Urinary bladder (tissue), 3 donors: ENCODE measurements at regions not wholly inside any gene's neighbourhood (a gene's known extent, or its start where the extent isn't known, plus 50 kb on each side); places are given as distances from the start of the nearest gene placed in this dataset.

ENCODE experiments used
- DNase-seq: peaks from one replicate; pipeline ENCODE4 v3.0.0-alpha.2; 2015; ENCODE audit errors: extremely low spot score
- H3K27ac ChIP-seq: one replicate; pipeline ENCODE4 v1.5.1; 2013; ENCODE audit warnings: low read depth, mild to moderate bottlenecking, moderate library complexity
- H3K36me3 ChIP-seq: one replicate; pipeline ENCODE4 v1.6.1; 2013; ENCODE audit warnings: mild to moderate bottlenecking, moderate library complexity; ENCODE audit not compliant: insufficient read depth
- H3K4me1 ChIP-seq: one replicate; pipeline ENCODE4 v1.6.1; 2013; ENCODE audit warnings: mild to moderate bottlenecking, moderate library complexity; ENCODE audit not compliant: insufficient read depth
- H3K4me3 ChIP-seq: one replicate; pipeline ENCODE4 v1.5.1; 2013; ENCODE audit warnings: low read depth, low read length
- WGBS: extraction: QIAGEN DNeasy Blood & Tissue Kit; methylation state at CpG from one replicate; pipeline ENCODE4 v1.1.7; 2013; 5-methylcytosine and 5-hydroxymethylcytosine counted together
- donor health status: healthy with polysubstance abuse.
- donor health status: healthy.

DNA sequence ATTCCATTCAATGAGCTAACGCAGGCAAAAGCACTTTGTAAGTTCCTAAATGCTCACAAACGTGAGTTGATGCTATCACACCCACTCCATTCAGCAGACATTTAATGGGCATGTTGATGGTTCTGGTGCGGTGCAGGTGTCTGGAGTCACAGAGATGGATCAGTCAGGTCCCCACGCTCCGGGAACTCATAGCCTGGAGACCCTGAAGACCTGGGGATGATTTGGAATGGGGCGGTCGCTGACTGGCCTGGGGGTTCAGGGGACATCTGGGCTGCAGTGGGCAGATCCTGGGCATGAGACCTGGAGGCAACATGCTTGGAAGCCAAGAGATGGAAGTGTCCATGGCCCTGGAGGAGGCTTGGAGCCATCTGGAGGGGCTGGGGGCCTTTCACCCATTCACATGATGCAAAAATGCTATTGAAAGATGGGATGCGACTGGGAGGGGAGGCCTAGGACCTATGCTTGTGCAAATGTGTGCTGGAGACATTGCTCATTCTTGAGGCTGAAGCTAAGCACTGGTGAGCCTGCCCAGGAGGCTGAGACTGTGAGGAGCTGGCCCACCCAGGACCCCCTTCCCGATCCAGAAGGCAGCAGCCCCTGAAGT is 522.6 kb downstream of the GLRX3 start:
- WGBS, result 79% methylated on average over 9 of the region's 9 CpGs
- Histone ChIP-seq H3K27ac (no peak overlapping the region), H3K4me1 (no peaks in the 10 kb centered on the region), H3K36me3 (no peaks in the 10 kb centered on the region), H3K4me3 (no peak overlapping the region)
- DNase-seq, result no peak

DNA sequence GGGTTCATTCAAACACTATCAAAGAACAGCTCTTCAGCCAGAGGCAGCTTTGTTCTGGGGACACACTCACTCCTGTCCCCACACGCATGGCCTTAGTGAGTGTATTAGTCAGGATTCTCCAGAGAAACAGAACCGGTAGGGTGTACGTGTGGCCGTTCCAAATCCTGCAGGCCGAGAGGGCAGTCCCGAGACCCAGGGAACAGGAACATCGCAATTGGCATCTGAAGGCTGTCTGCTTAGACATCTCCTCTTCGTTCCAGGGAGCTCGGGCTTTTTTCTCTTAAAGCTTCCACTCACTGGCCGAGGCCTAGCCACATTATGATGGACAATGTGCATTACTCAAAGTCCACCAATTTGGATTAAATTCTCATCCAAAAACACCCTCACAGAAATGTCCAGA is 523.3 kb downstream of the GLRX3 start:
- H3K27ac ChIP-seq, result no peak overlapping the region
- no peak for DNase-seq
- H3K4me3 ChIP-seq, result no peak overlapping the region
- no peaks in the 10 kb centered on the region for H3K36me3 ChIP-seq
- no peaks in the 10 kb centered on the region for H3K4me1 ChIP-seq
- 88% methylated on average over 10 of the region's 10 CpGs for WGBS

DNA sequence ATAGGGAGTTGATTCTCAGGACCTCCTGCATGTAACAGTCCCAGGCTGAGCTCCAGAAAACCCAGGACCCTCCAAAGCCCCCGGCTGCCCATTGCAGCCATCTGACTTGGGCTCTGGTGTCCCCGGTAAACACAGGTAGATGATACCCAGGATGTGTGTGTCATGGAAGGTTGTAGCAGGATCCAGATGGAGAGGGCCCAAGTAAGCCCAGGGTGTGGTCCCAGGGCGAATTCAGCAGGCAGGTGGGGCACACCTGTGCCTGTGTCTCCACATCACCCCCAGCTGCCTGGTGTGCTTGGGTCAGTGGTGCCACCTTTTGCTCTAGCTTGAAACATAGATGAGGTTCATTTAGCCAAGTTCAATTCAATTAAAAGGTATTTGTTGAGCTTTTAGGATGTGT is 524.1 kb downstream of the GLRX3 start:
- no peaks in the 10 kb centered on the region for H3K36me3 ChIP-seq
- no peak overlapping the region for H3K4me3 ChIP-seq
- no peaks in the 10 kb centered on the region for H3K4me1 ChIP-seq
- WGBS, result 68% methylated on average over 3 of the region's 3 CpGs
- H3K27ac ChIP-seq, result no peak overlapping the region
- DNase-seq, result no peak

DNA sequence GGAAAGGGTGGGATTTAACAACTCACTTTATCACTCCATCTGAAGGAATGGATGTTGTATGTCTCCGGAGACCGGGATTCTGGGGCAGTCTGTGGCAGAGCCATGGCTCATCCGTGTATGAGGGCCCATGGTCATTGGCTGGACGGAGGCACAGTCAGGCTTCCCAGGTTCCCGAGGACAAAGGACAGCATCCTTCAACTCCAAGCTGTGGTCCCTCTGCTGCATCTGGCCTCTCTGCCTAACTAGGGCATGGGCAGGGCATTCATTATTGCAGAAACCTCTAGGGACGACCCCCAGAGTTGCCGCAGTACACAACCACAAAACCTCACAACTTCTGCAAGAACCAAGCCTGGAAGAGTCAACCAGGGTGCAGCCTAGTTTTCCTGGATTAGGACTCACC is 525.2 kb downstream of the GLRX3 start:
- WGBS, result 78% methylated on average over 7 of the region's 7 CpGs
- Histone ChIP-seq H3K4me1 (no peaks in the 10 kb centered on the region), H3K27ac (no peak overlapping the region), H3K36me3 (no peaks in the 10 kb centered on the region), H3K4me3 (no peak overlapping the region)
- no peak for DNase-seq

DNA sequence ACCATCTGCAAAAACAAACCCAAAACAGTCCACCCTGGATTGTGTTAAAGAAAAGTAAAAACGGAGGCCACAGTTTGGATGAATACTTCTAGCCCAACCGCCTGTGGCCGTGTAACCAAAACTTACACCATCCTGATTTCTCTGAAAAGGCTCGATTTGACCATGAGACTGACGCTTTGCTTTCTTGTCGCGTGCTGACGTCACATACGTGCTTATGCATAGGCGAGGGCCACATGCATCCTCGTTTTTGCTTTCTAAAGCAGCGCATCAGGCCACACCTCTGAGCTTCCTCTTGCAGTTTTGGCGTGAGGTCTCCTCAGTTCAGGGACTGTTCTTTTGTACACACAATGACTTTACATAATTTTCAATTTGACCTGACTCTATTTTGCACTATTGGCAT is 526.6 kb downstream of the GLRX3 start:
- WGBS, result 86% methylated on average over 13 of the region's 13 CpGs
- Histone ChIP-seq H3K36me3 (no peaks in the 10 kb centered on the region), H3K4me1 (no peaks in the 10 kb centered on the region), H3K27ac (no peak overlapping the region), H3K4me3 (no peak overlapping the region)
- no peak for DNase-seq

DNA sequence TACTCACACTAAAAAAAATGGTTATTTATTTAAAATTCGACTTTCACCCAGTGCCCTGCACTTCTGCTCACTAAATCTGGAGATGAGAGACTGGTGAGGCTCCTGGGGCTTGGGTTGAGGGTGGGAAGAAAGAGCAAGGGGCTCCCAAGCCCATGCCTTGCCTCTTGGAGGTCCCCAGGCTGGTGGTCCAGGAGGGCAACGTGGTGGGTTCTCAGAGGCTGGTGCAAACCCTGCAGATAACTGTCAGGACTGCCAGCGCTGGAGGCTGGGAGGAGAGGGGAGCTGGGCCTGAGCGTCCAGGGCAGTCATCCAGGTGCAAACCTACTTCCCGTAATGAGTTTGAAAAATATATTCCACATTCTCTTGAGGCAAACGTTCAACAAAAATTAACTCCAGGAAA is 528.3 kb downstream of the GLRX3 start:
- Histone ChIP-seq H3K4me3 (no peak overlapping the region), H3K27ac (no peak overlapping the region), H3K36me3 (no peaks in the 10 kb centered on the region), H3K4me1 (no peaks in the 10 kb centered on the region)
- DNase-seq, result no peak
- 76% methylated on average over 6 of the region's 6 CpGs for WGBS

DNA sequence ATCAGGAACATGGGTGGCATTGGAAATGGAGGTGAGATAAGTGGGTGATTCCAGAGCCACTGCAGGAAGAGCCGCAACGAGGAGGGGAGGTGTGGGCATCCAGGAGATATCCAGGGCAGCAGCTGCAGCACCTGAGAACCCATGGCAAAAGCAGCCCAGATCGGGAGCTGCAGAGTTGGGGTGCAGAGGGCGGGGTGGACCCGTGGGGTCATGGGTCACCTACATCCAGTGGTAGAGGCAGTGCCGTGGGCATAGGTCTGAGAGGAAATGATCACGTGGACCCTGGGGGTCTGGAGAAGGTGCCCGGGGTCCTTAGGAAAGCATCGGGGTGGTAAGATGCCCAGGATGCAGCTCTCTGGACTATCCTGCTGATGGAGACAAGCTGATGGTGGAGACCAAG is 530.0 kb downstream of the GLRX3 start:
- DNase-seq, result no peak
- no peaks in the 10 kb centered on the region for H3K4me1 ChIP-seq
- no peak overlapping the region for H3K4me3 ChIP-seq
- WGBS, result 91% methylated on average over 9 of the region's 9 CpGs
- no peaks in the 10 kb centered on the region for H3K36me3 ChIP-seq
- H3K27ac ChIP-seq, result no peak overlapping the region

DNA sequence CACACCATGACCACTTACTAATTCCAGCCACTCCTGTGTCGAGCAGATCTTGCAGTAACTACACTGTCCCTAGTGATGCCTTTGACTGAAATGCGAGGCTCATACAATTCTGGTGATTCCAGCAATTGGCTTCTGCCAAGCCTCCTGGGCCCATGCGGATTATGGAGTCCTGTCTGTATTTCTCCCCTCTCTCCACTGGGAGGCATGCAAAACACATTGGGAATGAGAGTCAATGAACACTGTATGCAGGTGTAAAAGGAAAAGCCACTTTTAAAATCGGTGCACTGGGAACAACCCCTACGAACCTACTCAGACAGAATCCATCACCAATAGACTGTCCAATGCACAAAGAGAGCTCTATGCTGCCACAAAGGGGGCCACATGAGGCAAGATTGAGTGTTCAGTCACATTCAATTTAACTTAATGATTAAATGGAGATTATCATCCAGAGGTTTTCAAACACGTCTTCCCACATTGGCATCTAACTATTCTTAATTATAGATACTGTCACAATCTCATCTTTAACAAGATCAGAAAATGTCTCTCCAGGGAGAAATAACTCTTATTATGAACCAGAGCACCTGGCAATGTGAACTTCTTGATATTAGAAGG is 550.6 kb downstream of the GLRX3 start:
- no peak overlapping the region for H3K27ac ChIP-seq
- DNase-seq, result peak; percentile 15
- no peaks in the 10 kb centered on the region for H3K36me3 ChIP-seq
- H3K4me3 ChIP-seq, result no peak overlapping the region
- 28% methylated on average over 6 of the region's 6 CpGs for WGBS
- no peaks in the 10 kb centered on the region for H3K4me1 ChIP-seq

DNA sequence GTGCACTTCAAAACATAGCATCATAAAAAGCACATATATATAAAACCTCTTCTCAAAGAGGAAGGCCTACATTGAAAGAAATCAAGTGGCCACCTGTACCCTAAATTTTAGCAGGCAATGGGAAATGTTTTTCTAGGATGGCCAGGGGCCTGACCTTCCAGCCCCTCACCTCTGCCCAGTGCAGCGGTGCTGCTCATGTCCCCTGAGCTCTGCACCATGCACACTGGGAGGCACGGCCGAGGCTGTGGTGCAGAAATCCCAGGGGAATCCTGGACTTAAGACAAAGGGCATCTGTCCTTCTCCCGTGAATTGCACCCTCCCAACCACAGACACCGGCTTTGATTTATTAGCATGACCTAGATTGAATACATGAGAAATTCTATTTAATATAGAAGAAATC is 551.4 kb downstream of the GLRX3 start:
- Histone ChIP-seq H3K27ac (no peak overlapping the region), H3K4me3 (no peak overlapping the region), H3K36me3 (no peaks in the 10 kb centered on the region), H3K4me1 (no peaks in the 10 kb centered on the region)
- no peak for DNase-seq
- 76% methylated on average over 5 of the region's 5 CpGs for WGBS

DNA sequence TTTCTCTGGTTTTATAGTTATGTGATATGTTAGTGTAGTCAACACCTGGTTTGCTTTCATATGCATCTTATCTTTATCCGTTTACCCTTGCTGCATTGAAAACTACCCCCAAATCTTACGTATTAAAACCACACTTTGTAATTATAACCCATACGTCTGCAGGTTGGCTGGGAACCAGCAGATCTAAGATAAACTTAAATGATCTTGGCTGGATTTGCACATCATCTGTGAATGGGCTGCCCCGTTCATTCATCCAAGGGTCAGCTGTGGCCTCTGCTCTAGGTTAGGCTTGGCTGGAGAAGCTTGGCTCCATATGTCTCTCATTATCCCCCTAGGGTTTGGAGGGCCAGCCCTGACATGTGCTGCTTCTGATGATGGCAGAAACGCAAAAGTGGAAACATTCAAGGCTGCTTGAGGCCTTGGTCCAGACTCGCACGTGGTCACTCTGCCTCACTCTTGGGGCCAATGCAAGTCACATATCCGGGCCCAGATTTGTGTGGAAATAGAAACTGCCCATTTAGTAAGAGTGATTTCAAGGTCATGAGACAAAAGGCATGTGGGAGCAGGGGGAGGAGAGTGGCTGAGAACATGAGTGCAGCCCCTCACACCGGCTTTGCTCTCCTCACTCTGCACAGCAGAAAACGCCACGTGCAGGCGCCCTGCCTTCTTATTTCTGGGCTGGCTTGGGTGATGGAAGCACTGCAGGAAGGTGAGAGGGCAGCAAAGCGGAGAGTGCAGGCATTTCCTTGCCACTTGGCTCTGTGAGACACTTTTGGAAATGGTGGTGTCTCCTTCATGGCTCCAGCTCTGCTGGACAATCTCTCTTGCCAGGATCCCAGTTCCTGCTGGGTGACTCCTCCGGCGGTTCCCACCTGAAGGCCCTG is 553.8 kb downstream of the GLRX3 start:
- DNase-seq, result no peak
- 55% methylated on average over 15 of the region's 15 CpGs for WGBS
- no peaks in the 10 kb centered on the region for H3K36me3 ChIP-seq
- no peak overlapping the region for H3K27ac ChIP-seq
- no peak overlapping the region for H3K4me3 ChIP-seq
- H3K4me1 ChIP-seq, result no peaks in the 10 kb centered on the region

DNA sequence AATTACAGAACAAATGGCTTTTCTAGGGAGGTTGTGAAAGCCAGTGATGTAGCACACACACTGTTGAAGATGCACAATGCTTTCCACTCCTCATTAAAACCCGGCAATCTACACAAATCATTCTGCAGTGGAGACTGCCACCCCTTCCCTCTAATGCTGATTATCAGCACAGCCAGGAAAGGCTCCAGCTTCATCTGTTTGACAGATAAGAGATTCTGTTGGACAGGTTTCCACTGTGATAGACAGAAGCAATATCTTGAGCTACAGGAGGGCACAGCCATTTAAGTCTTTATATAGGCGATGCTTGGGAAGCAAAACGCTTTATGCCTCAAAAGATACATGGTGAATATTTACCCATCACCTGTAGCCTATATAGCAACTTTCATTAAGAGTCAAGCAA is 555.6 kb downstream of the GLRX3 start:
- WGBS, result 61% methylated on average over 3 of the region's 3 CpGs
- Histone ChIP-seq H3K36me3 (no peaks in the 10 kb centered on the region), H3K27ac (no peak overlapping the region), H3K4me3 (no peak overlapping the region), H3K4me1 (no peaks in the 10 kb centered on the region)
- DNase-seq, result no peak

DNA sequence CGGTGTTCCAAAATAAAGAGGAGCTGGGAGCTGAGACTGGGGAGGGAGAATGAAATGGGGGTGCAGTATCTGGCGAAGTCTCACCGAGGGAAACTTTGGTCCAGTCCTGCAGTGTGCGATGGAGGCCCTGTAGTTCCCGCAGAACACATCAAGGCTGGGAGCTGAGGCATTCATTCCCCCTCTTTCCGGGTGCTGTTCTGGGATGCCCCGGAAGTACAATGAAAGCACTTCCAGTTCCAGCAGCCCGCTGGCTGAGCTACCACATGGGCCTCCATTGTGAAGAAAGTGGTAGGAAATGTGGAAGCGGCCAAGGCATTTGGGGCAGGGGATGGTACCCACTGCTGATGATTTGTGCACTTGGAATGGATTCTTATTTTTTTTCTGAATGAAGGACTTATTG is 560.7 kb downstream of the GLRX3 start:
- H3K4me1 ChIP-seq, result no peaks in the 10 kb centered on the region
- 96% methylated on average over 9 of the region's 9 CpGs for WGBS
- H3K4me3 ChIP-seq, result no peak overlapping the region
- H3K36me3 ChIP-seq, result no peaks in the 10 kb centered on the region
- DNase-seq, result no peak
- no peak overlapping the region for H3K27ac ChIP-seq

DNA sequence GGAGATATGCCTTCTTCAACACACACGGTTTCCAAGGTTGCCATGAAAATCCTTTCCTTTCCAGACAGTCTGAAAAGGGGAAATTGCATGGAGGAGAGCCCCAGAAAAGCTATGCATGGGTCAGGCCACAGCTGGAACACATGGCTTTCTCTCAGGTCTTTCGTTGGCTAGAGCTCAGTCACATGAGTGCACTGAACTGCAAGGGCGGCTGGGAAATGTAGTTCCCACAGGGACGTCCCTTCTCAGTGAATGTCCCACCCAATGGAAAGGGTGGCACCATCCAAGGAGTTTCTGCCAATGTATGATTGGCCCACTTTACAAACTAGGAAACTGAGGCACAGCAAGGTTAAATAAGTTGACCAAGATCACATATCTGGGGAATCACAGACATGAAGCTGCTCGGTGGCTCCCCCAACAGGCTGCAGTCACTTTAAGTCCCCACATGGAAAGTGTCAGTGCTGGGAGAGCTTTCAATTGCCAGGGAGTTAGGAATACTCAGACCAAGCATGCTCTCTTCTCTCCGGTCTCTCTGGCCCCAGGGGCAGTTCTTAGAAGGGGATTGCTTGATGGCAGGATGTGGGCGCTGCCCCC is 571.3 kb downstream of the GLRX3 start:
- WGBS, result 78% methylated on average over 7 of the region's 7 CpGs
- no peak overlapping the region for H3K4me3 ChIP-seq

More for the DNA sequence above, 571.3 kb downstream of the GLRX3 start:
- no peak overlapping the region for H3K27ac ChIP-seq
- H3K4me1 ChIP-seq, result no peaks in the 10 kb centered on the region
- no peaks in the 10 kb centered on the region for H3K36me3 ChIP-seq
- no peak for DNase-seq
